GM13976 (cell line): ENCODE measurements at regions not wholly inside any gene's neighbourhood (a gene's known extent, or its start where the extent isn't known, plus 50 kb on each side); places are given as distances from the start of the nearest gene placed in this dataset.

ENCODE experiments used
- DNase-seq: peaks from one replicate; pipeline ENCODE4 v3.0.0; 2012; ENCODE audit warnings: low spot score
- CTCF ChIP-seq: IDR thresholded peaks from 2 replicates; pipeline ENCODE4 v1.5.1; 2012; ENCODE audit warnings: borderline replicate concordance, mild to moderate bottlenecking; ENCODE audit not compliant: insufficient read depth; ENCODE audit errors: extremely low read depth, missing control alignments, control extremely low read depth
- in situ Hi-C: fragments of 300-500 bp; cut with MboI; formaldehyde crosslinking; loops from one replicate; pipeline ENCODE4 v1.12.0; 2022; ENCODE audit warnings: low sequenced_read_pairs, mixed read lengths, inconsistent platforms; ENCODE audit not compliant: unreplicated experiment

- DNase-seq, result peak; percentile 33
- in situ Hi-C loops, result no loop called here
- TF ChIP-seq CTCF, result no peak
These were observed 101.7 kb upstream of the SVIL start for GRCh38 chr10:29736366-29737073.

DNA sequence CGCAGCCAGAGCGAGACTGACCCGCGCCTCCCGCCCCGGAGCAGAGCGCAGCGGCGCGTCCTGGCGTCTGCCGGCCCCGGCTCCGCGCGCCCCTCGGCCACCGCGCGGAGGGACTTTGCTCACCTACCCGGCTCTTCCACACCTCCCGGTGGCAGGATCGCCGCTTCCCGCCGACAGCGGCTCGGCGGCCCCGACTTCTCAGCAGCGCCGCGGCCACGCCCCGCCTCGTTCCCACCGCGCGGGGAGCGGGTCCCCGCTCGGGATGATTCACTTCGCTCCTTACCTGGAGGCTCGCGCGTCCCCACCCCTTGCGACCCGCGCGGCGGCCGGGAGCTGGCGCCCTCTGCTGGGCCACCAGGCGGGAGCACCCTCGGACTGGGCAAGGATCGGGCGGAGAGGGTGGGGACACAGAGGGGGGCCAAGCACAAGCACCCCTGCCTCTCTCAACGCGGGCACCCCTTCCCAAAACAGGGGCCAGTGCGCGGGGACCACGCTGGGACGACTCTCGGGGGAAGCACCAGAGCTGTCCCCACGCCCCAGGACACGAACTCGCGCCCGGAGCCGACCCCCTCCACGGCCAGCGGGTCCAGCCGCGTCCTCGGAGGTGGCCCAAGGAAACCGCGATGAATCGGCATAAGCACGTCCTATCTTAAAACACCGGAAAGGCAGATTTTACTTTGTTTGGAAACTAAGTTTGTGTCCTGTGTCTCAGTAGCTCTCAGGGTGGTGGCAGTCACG is 101.0 kb upstream of the SVIL start:
- in situ Hi-C loops, result no loop called here
- DNase-seq, result peak; percentile 90
- peak; percentile 79 for TF ChIP-seq CTCF

DNA sequence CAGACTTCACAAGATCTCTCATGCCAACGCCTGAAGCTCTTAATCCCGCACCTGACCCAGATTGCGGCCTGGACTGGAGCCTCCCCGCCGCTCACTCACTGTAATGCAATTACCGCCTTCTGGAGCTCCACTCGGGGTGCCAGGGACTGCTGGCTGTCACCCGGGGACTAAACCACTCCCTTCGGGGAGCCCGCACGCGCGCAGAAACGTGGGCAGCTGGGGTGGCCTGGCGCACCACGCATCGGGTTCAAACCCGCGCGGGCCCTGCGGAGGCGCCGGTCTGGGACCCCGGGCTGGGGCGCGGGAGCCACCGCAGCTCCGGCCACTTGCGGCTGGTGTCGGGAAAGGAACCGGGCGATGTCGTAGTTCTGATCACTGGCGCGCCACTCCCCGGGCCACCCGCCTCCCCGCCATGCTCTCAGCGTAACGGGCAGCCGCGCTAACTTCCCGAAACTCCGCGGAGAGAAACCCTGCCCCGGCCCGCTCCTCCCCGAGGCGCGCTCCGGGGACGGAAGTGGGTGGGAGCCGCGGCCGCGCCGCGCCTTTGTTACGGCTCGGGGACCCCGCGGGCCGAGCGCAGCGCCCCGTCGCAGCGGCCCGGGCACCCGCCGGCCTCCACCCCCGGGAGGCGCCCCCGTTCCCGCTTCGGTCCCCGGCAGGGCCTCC is 100.3 kb upstream of the SVIL start:
- in situ Hi-C loops, result no loop called here
- no peak for TF ChIP-seq CTCF
- peak; percentile 56 for DNase-seq

GRCh38 chr10:29734640-29734961 is 99.8 kb upstream of the SVIL start:
- no peak for TF ChIP-seq CTCF
- in situ Hi-C loops, result no loop called here
- DNase-seq, result no peak

DNA sequence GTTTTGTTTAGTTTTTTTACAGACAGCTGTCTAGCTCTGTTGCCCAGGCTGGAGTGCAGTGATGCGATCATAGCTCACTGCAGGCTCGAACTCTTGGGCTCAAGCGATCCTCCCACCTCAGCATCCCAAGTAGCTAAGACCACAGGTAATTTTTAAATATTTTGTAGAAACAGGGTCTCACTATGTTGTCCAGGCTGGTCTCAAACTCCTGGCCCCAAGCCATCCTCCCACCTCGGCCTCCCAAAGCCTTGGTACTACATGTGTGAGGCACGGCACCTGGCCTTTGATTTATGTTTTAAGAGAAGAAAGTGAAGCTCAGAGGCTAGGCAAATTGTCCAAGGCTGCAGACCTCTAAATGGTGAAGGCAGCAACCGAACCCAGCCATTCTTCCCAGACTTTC is 98.6 kb upstream of the SVIL start:
- DNase-seq, result no peak
- in situ Hi-C loops, result no loop called here
- TF ChIP-seq CTCF, result no peak

DNA sequence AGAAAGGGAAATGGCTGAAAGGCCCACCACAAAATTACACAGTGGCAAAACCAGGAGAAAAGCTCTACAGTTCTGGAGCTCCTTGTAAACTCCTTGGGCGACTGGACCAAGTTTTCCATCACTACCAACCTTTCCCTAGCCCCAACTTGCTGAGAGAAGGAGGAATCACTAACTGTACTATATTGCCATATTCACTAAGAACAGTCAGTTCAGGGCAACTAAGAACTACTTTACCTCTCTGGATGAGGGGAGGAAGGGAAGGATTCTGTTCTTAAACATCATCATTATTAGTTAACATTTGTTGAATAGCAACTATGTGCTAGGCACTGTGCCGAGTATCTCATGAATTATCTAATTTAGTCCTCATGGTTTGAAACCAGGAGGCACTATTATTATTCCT is 98.1 kb upstream of the SVIL start:
- in situ Hi-C loops, result no loop called here

More for the DNA sequence above, 98.1 kb upstream of the SVIL start:
- no peak for TF ChIP-seq CTCF
- no peak for DNase-seq
